ENCODE measurements at regions not wholly inside any gene's neighbourhood (a gene's known extent, or its start where the extent isn't known, plus 50 kb on each side); places are given as distances from the start of the nearest gene placed in this dataset.

DNA sequence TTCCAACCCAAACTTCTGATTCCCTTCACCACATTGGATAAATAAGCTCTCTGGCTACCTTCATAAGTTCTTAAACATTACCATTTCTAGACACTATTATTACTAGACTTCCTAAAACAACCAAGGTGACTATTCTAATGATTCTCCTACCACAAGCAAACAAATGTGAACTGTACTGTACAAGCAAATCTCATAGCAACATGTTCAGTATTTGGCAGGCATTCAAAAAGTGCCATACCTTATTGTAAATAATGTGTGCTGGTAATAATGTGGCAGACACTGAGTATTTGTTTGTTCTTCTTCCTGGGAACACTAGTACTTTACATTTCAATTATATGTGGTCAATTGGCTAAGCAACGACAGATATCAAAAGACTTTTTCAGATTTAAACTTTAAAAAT, 986.0 kb upstream of the SPRY2 start:
- no peak overlapping the region for H3K27ac ChIP-seq
- no peak for ATAC-seq
- H3K4me1 ChIP-seq: peaks cover 0 to 6% (median 4%) of the 10 kb centered on the region in 3 donors
- no peaks in the 10 kb centered on the region for H3K9me3 ChIP-seq
- intact Hi-C loops (cut with DNase I): no loop called here
- 76 to 80% methylated on average over 1 of the region's 1 CpG for WGBS, 2 donors
- DNase-seq: no peak
- H3K4me3 ChIP-seq: no peak overlapping the region
- TF ChIP-seq, protein P1, sequence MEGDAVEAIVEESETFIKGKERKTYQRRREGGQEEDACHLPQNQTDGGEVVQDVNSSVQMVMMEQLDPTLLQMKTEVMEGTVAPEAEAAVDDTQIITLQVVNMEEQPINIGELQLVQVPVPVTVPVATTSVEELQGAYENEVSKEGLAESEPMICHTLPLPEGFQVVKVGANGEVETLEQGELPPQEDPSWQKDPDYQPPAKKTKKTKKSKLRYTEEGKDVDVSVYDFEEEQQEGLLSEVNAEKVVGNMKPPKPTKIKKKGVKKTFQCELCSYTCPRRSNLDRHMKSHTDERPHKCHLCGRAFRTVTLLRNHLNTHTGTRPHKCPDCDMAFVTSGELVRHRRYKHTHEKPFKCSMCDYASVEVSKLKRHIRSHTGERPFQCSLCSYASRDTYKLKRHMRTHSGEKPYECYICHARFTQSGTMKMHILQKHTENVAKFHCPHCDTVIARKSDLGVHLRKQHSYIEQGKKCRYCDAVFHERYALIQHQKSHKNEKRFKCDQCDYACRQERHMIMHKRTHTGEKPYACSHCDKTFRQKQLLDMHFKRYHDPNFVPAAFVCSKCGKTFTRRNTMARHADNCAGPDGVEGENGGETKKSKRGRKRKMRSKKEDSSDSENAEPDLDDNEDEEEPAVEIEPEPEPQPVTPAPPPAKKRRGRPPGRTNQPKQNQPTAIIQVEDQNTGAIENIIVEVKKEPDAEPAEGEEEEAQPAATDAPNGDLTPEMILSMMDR (IDR thresholded peaks at IDR 0.05): no peak
- no peaks in the 10 kb centered on the region for H3K36me3 ChIP-seq
- H3K27me3 ChIP-seq: no peaks in the 10 kb centered on the region
- FAIRE-seq: no peak

DNA sequence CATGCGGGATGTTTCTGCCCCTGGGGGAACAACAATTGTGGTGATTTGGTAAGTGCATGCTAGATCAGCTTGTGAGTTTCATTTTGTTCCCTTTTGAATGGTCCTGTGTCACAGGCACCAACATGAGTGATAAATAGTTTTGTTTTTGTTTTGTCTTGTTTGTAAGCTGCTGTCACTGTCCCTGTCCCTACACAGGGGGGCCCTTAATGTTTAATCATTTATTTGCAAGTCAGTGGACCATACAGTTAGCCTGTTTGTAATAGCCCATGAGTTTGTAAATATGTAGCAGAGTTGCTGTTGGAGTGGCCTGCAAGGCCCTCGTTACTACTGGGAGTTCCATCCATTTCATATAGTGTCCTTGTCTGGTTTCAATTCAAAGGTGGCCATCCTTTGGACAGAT, 979.6 kb upstream of the SPRY2 start:
- Histone ChIP-seq H3K27me3 (no peaks in the 10 kb centered on the region), H3K4me3 (no peak overlapping the region), H3K9me3 (no peaks in the 10 kb centered on the region), H3K4me1 (no peaks in the 10 kb centered on the region), H3K27ac (no peak overlapping the region), H3K36me3 (no peaks in the 10 kb centered on the region)
- intact Hi-C loops (cut with DNase I): no loop called here
- 87 to 94% methylated on average over 2 of the region's 2 CpGs for WGBS, 2 donors
- ATAC-seq (no peak), FAIRE-seq (no peak), DNase-seq (no peak)
- TF ChIP-seq, protein P1 (IDR thresholded peaks at IDR 0.05): no peak

DNA sequence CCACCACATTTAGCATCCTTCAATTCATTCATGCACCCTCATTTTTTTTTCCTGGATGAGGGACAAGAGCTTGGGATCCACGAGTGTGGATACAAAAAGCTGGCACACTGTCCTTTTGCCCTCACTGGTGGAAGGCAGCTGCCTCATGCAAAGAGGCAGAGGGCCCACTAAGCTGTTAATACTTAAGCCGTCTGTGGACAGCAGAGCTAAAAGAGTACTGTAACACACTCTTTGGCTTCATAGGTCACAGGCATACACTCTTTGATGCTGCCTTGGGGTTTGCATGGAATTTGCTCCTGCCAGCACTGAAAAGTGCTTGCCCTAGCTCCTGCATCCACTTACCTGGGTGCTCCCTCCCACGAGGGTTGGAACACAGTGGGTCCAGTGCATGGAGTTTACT, 978.4 kb upstream of the SPRY2 start:
- FAIRE-seq (no peak), DNase-seq (no peak), ATAC-seq (no peak)
- H3K9me3 ChIP-seq: no peaks in the 10 kb centered on the region
- 63 to 74% methylated on average over 3 of the region's 3 CpGs for WGBS, 2 donors
- TF ChIP-seq, protein P1 (IDR thresholded peaks at IDR 0.05): no peak
- intact Hi-C loops (cut with DNase I): no loop called here
- no peak overlapping the region for H3K4me3 ChIP-seq
- H3K27me3 ChIP-seq: no peaks in the 10 kb centered on the region
- no peak overlapping the region for H3K27ac ChIP-seq
- H3K4me1 ChIP-seq: no peaks in the 10 kb centered on the region
- no peaks in the 10 kb centered on the region for H3K36me3 ChIP-seq

GRCh38 chr13:81318231-81319019, 977.5 kb upstream of the SPRY2 start:
- Histone ChIP-seq H3K27me3 (no peaks in the 10 kb centered on the region), H3K36me3 (no peaks in the 10 kb centered on the region), H3K4me1 (no peaks in the 10 kb centered on the region), H3K4me3 (no peak overlapping the region), H3K9me3 (no peaks in the 10 kb centered on the region), H3K27ac (no peak overlapping the region)
- no peak for DNase-seq
- TF ChIP-seq, protein P1 (IDR thresholded peaks at IDR 0.05): no peak
- ATAC-seq: no peak
- no peak for FAIRE-seq
- 82% methylated on average over 4 of the region's 4 CpGs for WGBS, 2 donors
- intact Hi-C loops (cut with DNase I): no loop called here

GRCh38 chr13:81314461-81314860, 973.5 kb upstream of the SPRY2 start:
- FAIRE-seq: no peak
- DNase-seq: no peak
- Histone ChIP-seq H3K9me3 (no peaks in the 10 kb centered on the region), H3K27ac (no peak overlapping the region), H3K4me1 (no peaks in the 10 kb centered on the region), H3K36me3 (no peaks in the 10 kb centered on the region), H3K4me3 (no peak overlapping the region), H3K27me3 (no peaks in the 10 kb centered on the region)
- TF ChIP-seq, protein P1 (IDR thresholded peaks at IDR 0.05): no peak
- WGBS, 2 donors: 84 to 90% methylated on average over 3 of the region's 3 CpGs
- intact Hi-C loops (cut with DNase I): no loop called here
- ATAC-seq: no peak

Measured in pancreas (tissue), 10 donors.